Calu3 (cell line): ENCODE measurements at regions not wholly inside any gene's neighbourhood (a gene's known extent, or its start where the extent isn't known, plus 50 kb on each side); places are given as distances from the start of the nearest gene placed in this dataset.

Experiments used
- BruUV-seq: library from RNA; stranded (reverse); fragments of 400-500 nt; replicated peaks from 2 replicates; lab custom pipeline; 2021; lab: Mats Ljungman, UMichigan
- CTCF ChIA-PET: fragments of 300-600 bp; sonication (Branson Sonifier 250); formaldehyde crosslinking; loops from one replicate; lab custom pipeline; 2022; ENCODE audit warnings: antibody characterized with exemption; lab: Charles Lee
- DNase-seq: peaks from one replicate; pipeline ENCODE4 v3.0.0; 2022
- H3K27ac Mint-ChIP-seq: one replicate; pipeline ENCODE4 v1.8.0; 2022; ENCODE audit warnings: mixed read lengths; ENCODE audit not compliant: unreplicated experiment
- H3K27me3 Mint-ChIP-seq: one replicate; pipeline ENCODE4 v1.8.0; 2022; ENCODE audit warnings: mixed read lengths; ENCODE audit not compliant: unreplicated experiment
- H3K36me3 Mint-ChIP-seq: one replicate; pipeline ENCODE4 v1.8.0; 2022; ENCODE audit warnings: mild to moderate bottlenecking, moderate library complexity, mixed read lengths; ENCODE audit not compliant: insufficient read depth, unreplicated experiment
- H3K4me1 Mint-ChIP-seq: one replicate; pipeline ENCODE4 v1.8.0; 2022; ENCODE audit warnings: mild to moderate bottlenecking, low read depth, mixed read lengths; ENCODE audit not compliant: unreplicated experiment
- H3K4me3 Mint-ChIP-seq: one replicate; pipeline ENCODE4 v1.8.0; 2022; ENCODE audit warnings: mild to moderate bottlenecking, low read depth, moderate library complexity, mixed read lengths; ENCODE audit not compliant: unreplicated experiment
- H3K9me3 Mint-ChIP-seq: one replicate; pipeline ENCODE4 v1.8.0; 2022; ENCODE audit warnings: low read depth, mixed read lengths; ENCODE audit not compliant: unreplicated experiment
- intact Hi-C: fragments of 100-400 bp; cut with micrococcal nuclease; formaldehyde crosslinking; loops from one replicate; pipeline ENCODE4 v1.10.0; 2022; ENCODE audit not compliant: unreplicated experiment
- TF ChIP-seq, protein P1 (sequence below): fragments of 200-600 bp; IDR thresholded peaks from one replicate; pipeline ENCODE4 v1.8.0; 2022; ENCODE audit warnings: antibody characterized with exemption; ENCODE audit not compliant: unreplicated experiment

DNA sequence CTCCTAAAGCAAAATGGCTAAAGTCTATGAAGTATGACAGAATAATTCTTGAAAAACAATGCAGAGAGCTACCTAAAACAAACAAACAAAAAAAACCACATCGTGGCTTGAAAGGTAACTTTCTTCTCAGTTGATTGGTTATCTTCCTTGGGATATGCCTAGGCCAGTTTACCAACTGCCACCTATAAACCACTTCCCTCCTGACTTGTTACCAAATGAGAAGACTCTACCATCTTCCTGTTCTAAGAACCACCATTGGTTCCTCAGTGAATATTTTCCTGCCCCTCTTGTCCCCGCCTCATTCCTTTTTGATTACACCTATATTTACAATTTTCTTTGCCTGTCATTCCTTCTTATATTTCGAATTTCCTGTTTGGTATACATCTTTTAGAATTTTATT lies 336.6 kb downstream of the SIPA1L2 start:
- CTCF ChIA-PET: no interaction called here
- no peak overlapping the region for H3K27ac Mint-ChIP-seq
- TF ChIP-seq, protein P1, sequence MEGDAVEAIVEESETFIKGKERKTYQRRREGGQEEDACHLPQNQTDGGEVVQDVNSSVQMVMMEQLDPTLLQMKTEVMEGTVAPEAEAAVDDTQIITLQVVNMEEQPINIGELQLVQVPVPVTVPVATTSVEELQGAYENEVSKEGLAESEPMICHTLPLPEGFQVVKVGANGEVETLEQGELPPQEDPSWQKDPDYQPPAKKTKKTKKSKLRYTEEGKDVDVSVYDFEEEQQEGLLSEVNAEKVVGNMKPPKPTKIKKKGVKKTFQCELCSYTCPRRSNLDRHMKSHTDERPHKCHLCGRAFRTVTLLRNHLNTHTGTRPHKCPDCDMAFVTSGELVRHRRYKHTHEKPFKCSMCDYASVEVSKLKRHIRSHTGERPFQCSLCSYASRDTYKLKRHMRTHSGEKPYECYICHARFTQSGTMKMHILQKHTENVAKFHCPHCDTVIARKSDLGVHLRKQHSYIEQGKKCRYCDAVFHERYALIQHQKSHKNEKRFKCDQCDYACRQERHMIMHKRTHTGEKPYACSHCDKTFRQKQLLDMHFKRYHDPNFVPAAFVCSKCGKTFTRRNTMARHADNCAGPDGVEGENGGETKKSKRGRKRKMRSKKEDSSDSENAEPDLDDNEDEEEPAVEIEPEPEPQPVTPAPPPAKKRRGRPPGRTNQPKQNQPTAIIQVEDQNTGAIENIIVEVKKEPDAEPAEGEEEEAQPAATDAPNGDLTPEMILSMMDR: no peak

DNA sequence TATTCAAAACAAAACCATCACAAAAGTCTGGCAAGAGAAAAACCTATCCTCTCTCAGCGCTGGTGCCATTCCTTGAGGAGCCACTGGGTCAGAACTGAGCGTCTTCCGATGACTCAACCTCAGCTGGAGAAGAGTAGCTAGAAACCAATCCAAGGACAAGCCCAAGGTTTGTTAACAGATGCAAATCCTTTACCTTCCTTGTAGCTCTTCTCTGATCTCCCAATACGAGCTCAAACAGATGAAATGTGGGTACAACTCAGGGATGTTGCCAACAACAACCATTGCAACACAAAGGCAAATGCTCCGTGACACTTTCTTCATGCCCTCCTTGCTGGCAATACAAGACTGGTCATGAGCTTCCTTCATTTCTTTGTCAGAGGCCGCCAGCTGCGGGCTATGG lies 337.1 kb downstream of the SIPA1L2 start:
- Mint-ChIP-seq H3K27ac (no peak overlapping the region), H3K9me3 (peaks cover 6% of the 10 kb centered on the region), H3K27me3 (no peaks in the 10 kb centered on the region), H3K4me3 (no peak overlapping the region), H3K4me1 (no peaks in the 10 kb centered on the region), H3K36me3 (no peaks in the 10 kb centered on the region)
- no peak for DNase-seq
- CTCF ChIA-PET: no interaction called here
- TF ChIP-seq, protein P1: no peak
- BruUV-seq: no TSS peak
- intact Hi-C loops: no loop called here

More for the DNA sequence above, 336.6 kb downstream of the SIPA1L2 start:
- Mint-ChIP-seq H3K27me3 (no peaks in the 10 kb centered on the region), H3K36me3 (no peaks in the 10 kb centered on the region), H3K4me3 (no peak overlapping the region), H3K9me3 (peaks cover 6% of the 10 kb centered on the region), H3K4me1 (no peaks in the 10 kb centered on the region)
- intact Hi-C loops: no loop called here
- BruUV-seq: no TSS peak
- no peak for DNase-seq

GRCh38 chr1:232292239-232292638 lies 337.7 kb downstream of the SIPA1L2 start:
- BruUV-seq: no TSS peak
- Mint-ChIP-seq H3K27ac (no peak overlapping the region), H3K9me3 (peaks cover 6% of the 10 kb centered on the region), H3K36me3 (no peaks in the 10 kb centered on the region), H3K4me3 (no peak overlapping the region), H3K4me1 (no peaks in the 10 kb centered on the region), H3K27me3 (no peaks in the 10 kb centered on the region)
- CTCF ChIA-PET: no interaction called here
- DNase-seq: no peak
- TF ChIP-seq, protein P1: no peak
- intact Hi-C loops: no loop called here

GRCh38 chr1:232291681-232292080 lies 338.3 kb downstream of the SIPA1L2 start:
- Mint-ChIP-seq H3K27ac (no peak overlapping the region), H3K9me3 (peaks cover 6% of the 10 kb centered on the region), H3K36me3 (no peaks in the 10 kb centered on the region), H3K4me1 (no peaks in the 10 kb centered on the region), H3K27me3 (no peaks in the 10 kb centered on the region), H3K4me3 (no peak overlapping the region)
- TF ChIP-seq, protein P1: no peak
- no TSS peak for BruUV-seq
- CTCF ChIA-PET: no interaction called here
- intact Hi-C loops: no loop called here
- no peak for DNase-seq

DNA sequence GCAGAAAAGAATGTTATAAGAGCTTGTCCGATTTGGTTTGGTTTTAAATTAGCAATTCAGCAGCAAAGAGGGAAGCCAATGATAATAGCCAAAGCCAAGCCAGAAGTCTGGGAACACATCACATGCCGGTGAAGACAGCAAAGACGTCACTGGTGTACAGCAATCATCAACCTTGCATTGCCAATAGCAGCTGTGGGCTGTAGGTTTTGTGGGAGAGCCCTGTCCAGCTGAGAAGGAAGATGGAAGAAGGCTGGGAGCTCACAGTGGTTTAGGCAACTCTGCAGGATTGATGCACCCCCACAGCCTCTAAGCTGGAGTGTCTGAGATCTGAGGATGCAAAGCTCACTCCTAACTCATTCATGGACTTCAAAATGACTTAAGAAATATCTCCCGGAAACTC lies 338.7 kb downstream of the SIPA1L2 start:
- peaks cover 6% of the 10 kb centered on the region for H3K9me3 Mint-ChIP-seq
- H3K4me1 Mint-ChIP-seq: no peaks in the 10 kb centered on the region
- no peak overlapping the region for H3K27ac Mint-ChIP-seq
- DNase-seq: no peak
- H3K4me3 Mint-ChIP-seq: no peak overlapping the region
- intact Hi-C loops: no loop called here
- CTCF ChIA-PET: no interaction called here
- no peaks in the 10 kb centered on the region for H3K36me3 Mint-ChIP-seq
- BruUV-seq: no TSS peak
- TF ChIP-seq, protein P1: no peak
- no peaks in the 10 kb centered on the region for H3K27me3 Mint-ChIP-seq
